GM19238 (cell line): ENCODE measurements at regions not wholly inside any gene's neighbourhood (a gene's known extent, or its start where the extent isn't known, plus 50 kb on each side); places are given as distances from the start of the nearest gene placed in this dataset.

ENCODE experiments used
- DNase-seq: peaks from one replicate; pipeline ENCODE4 v3.0.0; 2011; ENCODE audit warnings: low spot score; ENCODE audit not compliant: insufficient read length

DNA sequence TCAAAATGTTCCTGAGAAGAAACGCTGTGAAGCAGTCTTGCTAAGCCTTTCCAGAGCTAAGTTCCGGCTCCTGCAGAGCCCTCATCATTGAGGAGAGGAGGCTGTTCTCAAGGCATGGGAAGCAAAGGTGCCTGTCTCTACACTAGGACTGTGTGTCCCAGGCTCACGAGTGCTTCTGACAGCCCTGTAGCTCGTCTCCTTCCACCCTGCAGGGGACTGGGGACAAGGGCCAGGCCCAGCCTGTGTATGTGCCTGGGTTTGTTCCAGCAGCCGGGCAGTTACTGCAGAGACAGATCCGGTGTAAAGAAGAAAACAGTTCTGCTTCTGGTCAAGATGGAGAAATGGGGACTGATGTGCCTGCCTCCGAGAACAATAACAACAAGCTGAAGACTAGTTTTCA lies 156.0 kb downstream of the ENGASE start:
- DNase-seq = no peak

DNA sequence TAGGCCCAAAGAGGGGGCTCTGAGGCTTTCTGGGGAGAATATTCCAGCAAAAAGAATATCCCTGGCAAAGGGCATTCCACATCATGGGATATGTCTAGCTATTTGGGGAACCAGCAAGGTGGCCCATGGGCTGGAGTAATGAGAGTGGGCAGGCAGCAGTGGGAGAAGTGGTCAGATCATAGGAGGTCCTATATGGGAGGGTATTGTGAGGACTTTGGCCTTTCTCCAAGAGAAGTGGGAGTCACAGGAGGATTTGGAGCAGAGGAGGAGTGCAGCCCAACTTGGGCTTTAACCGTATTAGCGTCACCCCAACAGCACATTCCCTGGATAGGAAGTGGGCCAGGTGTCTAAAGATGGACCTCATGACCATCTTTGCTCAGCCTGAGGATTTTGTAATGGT lies 151.4 kb downstream of the ENGASE start:
- DNase-seq = no peak

DNA sequence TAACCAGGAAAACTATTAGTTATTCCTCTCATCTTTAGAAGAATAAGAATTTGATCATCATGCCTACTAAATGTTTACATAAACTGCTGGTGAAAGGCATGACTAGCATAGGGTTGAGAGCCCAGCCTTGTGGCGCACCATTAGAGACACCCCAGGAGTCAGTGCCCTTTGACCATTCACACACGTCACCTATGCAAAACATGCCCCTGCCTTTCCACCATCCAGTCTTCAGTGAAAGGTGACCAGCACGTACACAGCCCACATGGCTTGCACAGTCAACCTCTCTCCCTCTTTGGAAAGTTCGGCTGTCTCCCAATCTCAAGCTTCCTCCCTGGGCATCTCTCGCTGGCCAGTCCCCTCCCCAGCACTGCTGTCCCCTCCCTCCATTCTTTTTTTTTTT lies 150.3 kb downstream of the ENGASE start:
- no peak for DNase-seq

DNA sequence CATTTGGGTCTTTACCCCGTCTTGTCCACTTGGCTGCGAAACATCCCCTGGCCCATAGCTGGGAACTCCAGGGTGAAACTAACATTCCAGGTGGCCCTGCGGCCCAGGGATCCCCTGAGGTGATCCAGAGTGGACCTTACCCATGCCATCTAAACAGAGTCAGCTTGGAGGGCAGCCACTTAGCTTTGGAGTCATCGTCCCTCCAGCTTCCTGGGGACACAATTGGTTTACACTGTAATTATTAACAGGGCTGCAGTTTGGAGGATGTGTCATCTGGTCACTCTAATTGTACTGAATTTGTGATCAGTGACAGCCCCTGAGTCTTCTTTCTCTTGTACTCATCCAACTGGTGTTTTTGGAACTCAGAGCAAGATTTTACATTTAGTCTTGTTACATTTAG lies 149.9 kb downstream of the ENGASE start:
- no peak for DNase-seq

DNA sequence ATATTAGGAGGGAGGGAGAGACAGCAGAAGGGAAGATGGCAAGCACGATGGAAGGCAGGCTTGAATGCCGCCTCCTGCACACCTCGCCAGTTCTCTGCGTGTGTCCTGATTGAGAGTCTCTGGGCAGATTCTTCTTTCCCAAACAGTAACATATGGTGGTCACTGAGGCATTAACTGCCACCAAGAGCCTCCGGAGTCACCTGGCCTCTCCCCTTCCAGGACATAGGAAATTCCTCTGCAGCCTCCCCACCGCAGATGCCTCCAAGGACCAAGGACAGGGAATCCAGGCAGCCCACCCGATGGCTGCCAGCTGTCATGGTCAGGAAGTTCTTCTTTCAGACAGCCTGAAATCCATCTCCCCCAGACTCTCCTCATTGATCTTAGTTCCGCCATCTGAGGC lies 149.3 kb downstream of the ENGASE start:
- no peak for DNase-seq

DNA sequence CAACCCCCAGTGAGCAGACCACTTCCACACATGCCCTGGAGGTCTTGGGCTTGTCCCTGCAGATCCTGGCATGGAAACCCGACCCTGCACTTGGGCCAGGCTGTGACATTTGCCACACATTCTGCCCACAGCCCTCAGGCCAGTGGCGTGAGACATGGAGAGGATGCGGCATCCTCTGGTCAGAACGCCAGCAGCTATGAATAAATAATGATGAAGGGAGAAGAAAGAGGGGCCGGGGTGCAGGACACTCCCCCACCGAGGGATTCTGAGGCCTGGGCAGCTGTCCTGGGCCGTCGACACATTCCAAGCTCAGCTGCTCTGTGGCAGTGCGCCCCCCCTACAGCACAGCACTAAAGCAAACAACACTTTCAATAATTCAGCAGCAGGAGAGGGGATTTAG lies 148.8 kb downstream of the ENGASE start:
- DNase-seq = no peak

DNA sequence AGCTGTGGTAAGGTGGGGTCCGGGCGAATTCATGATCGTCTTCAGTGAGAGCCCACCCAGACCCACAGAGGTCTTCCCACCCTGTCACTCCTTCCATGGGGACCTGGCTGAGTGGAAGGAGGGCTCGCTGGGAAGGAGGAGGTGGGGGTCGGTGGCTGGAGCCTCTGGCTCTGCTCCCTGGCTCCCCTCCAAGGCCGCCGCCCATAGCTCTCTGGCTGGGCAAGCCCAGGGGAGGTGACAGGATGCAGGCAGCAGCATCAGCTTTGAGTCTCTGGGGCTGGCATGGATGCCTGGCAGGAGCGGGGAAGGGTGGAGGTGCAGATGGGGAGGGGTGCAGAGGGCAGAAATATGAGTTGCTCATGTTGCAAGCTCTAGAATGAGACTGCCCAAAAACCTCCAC lies 147.0 kb downstream of the ENGASE start:
- no peak for DNase-seq

DNA sequence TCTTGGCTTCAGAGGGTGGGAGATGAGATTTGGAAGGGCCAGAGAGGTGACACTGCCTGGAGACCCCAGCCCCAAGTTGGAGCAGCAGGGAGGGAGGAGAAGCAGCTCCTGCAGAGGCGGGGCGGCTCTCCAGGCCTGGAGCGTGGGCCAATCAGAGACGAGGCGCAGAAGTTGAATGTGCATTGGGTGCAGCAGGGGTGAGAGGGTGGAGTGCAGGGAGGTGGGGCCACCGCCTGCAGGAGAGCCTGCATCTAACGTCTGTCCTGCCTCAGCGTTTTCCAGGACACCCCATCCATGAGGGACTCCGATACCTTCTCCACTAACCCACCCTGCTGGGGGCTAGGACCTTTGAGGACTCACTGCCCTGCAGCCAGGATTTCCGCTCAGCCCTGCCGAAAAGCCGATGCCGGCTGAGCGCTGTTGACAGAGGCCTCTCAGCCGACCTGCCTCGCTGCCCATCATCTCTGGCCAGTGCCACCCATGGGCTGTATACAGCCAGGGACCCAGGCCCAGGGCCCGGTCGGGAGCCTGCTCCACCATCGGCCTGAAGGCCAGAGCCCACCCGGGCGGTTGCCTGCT lies 146.2 kb downstream of the ENGASE start:
- DNase-seq = no peak

DNA sequence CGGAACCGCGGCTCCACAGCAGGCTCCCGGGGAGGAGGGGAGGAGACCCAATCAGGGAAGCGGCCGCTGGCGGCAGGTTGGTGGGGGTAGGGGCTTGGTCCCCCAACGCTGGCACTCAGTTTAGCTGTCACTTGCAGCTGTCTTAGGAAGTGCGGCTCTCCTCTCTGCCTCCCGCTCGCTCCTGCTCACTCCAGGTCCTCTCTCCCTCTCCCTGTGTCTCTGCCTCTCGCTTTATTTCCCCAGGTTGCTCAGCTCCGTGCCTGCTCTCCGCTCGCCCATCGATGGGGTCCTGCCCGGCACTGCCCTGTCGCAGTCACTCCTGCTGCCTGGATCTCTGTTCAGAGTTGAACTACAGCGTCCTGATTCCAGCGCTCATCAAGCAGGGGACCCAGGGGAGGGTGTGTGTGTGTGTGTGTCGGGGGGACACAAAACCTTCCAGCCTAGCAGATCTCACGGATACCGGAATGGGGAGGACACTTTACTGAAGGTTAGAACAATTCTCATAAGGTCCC lies 145.6 kb downstream of the ENGASE start:
- no peak for DNase-seq

DNA sequence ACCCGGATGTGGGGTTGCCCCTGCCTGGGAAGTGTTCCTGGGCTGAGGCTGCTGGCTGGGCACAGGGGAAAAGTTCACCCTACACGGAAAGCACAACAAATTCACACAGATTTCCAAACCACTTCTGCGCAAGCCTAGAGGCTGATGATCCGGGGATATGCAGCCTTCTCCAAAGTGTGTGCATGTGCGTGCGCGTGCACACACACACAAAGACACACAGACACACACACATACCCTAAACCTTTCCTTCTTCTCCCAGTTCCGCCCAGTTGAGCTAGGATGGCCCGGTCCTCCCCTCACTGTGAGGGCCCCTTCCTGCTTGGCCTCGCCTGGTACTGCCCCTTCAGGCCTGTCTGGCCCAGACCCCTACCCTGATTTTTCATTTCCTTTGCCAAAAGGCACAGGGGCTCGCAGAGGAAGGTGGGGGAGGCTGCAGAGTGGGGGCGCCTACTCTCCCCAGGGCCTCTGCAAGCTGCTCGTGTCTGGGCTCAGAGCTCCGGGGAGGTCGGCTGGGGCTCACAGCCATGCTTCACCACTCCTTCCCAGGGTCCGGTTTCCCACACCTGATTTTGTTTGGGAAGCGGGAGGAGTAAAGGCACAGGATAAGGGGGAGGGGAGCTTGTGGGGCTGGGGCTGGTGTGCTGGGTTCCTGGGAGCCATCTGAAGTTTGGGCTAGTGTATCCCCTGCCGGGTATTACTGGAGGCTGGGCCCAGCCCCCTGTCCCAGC lies 144.7 kb downstream of the ENGASE start:
- DNase-seq = no peak

DNA sequence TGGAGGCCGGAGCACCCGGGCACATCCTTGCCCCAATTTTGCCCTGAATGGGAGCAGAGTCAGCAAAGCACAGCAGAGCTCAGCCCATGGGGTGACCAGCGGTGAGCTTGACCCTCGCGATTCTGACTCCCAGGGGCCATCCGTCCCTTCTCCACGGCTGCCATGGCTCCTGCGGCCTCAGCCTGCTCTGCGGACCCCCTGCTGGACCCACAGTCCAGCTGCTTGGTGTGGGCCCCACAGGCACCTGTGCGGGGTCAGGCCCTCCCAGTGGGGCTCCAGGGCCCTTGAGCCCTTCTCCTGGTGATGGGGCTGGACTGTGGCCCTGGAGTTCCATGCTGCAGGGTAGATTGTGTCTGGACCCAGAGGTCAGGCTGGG lies 144.2 kb downstream of the ENGASE start:
- DNase-seq = no peak

DNA sequence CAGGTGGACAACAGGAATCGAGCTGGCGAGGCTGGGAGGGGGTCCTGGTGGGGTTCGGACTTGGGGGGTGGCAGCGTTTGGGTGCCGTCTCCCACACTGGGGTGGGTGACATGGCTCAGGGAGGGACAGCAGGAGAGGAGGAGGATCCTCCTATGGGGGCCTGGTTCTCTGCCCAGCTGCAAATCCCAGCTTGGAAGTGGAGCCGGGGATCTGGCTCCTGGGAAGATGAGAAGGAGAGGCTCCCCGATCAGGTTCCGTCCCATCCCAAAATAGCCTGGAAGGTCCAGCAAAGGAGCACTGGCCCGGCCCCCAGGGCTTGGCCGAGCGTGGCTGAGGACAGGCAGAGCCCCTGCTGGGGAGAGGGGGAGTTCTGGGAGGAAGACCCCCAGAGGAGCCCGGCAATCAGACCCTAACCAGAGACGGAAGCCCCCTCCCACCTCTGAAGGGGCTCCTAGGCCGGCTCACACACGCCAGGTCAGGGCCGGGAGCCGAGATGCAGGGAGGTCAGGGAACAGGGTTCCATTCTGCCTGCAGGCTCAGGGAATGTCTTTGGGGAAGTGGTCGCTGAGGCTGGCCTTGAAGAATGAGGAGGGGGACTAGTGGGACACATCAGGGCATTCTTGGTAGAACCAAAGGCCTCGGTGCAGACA lies 143.7 kb downstream of the ENGASE start:
- no peak for DNase-seq

DNA sequence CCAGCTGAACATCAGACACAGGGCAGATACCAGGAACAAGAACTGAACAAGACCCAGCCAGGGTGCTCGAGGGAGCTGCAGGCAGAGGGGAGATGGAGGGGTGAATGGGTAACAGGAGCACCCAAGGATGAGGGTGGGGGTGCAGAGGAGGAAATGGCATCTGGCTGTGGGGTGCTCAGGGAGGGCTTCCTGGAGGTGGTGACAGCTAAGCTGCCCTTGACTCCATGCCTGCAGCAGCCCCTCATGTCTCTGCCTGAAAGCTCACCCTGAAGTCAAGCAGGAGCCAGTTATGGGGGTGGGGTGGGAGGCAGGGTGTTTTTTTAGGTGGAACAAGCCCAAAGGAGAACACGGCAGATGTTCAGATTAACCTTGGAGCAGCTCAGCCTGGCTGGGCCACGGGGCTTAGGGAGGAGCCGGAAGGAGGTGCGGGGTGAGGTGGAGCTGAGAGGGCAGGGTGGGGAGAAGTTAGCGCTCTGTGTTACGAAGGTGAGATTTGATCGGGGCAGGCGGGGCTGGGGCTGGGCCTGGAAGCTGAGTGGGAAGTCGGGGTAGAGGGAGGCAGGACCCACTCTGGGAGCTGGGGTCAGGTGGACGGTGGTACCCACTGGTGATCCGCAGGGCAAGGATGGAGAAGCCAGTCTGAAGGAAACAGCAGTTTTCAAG lies 143.0 kb downstream of the ENGASE start:
- no peak for DNase-seq

DNA sequence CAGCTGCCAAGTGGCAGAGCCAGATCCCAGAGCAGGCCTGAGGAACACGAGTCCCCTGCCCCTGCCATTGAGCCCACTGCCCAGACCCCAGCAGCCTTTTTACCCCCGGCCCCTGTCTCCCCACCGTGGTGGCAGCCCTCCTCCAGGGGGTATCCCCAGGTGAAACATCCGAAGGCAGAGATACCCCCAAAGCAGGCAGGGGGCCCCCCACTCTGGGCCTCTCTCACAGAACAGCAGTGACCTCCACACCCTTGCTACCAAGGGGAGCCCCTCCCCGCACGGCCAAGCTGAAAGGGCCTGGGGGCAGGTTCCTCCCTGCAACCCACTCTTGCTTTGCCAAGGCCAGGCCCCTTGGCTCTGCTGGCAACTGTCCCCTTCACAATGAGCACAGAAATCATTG lies 142.2 kb downstream of the ENGASE start:
- no peak for DNase-seq

DNA sequence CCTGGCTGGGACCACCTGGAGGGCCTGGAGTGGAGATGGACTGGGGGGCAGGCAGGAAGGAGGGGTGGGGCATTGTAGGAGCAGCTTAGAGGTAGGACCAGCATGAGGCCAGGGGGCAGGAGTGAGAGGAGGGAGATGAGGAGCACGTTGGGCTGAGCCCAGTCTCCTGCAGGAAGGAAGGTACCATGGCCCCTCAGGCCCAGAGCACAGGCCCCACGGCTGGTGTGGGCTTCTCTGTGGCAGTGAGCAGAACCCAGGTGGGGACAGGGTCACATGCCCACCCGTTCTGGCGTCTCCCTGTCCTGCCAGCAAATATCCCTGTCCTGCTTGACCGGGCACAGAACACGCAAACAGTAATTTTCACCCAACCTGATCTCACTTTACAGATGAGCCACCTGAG lies 141.8 kb downstream of the ENGASE start:
- DNase-seq = no peak

DNA sequence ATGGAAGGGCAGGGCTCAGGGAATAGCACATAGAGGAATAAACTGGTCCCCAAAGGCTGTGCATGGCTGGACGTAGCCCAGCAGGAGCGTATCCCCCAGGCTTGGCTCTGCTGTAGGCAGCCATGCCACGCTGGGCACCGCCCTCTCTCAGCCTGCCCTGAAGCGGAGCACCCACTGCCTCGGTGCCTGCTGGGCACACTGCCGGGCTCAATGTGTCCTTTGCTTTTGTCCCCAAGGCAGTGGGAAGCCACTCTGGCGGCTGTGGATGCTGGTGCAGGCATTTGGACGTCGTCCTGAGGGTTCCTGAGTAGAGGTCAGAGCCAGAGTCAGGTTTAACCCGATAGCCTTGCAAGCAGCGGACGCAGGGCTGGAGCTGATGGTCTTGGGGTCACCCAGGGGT lies 141.0 kb downstream of the ENGASE start:
- DNase-seq = no peak

DNA sequence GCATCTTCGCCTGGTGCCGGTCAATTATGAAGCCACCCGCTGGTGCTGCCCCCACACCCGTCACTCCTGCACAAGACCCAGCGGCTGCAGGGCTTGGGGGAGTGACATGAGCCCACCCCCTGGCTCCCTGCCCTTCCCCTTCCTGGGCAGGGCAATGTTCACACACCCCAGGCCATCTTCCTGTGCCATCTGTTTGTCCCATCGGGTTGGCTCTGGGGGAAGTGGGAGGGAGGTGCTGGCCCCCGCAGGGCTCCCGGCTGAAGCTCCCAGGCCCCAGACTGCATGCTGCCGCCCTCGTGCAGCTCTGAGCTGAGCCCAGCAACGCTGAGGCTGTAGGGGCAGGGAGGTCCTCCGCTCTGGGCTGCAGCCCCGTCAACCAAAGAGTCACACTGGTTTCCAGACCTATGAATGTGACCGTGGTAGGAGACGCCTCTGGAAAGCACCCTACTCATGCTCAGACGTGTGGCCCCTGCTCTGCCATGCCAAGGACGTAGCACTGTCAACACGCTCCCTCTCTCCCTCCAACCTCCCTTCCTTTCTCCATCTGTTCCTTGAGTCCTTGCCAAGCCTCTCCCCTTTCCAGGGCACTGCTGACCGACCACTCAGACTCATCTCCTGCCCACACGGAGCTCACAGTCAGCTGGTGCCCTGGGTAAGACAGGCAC lies 140.4 kb downstream of the ENGASE start:
- no peak for DNase-seq

DNA sequence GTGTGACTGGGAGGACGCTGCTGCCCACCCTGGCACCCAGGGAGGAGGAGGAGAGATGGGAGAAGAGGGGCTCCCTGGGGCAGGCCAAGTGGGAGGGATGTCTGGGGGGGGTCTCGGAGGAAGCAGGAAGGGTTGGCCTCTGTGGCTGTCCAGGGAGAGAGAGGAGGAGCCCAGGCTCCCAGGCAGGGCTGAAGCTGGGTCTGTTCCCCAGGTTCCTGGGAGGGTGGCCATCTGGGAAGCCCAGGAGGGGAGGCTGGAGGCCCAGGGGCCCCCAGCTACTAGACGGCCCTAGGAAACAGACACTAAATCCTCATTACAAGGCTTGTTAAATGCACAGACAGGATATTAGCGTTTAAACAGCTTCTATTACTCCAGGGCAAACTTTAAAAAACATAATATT lies 139.8 kb downstream of the ENGASE start:
- no peak for DNase-seq

DNA sequence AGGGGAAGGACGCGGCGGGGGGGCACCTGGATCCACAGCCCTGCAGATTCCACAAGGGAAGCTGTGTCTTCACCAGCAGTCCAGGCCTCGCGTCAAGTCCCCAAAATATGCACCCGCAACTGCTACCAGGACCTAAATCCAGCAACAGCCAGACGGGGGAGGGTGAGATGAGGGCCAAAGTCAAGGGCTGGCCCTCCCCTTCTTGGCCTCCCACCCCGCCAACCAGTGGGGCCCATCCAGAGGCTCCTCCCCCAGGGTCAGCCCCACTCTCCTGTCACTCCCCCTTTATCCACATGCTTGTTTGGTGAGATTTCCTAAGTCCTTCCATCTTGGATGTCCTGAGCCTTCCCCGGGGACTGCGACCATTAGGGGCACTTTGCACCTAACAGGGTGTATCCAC lies 138.7 kb downstream of the ENGASE start:
- no peak for DNase-seq

DNA sequence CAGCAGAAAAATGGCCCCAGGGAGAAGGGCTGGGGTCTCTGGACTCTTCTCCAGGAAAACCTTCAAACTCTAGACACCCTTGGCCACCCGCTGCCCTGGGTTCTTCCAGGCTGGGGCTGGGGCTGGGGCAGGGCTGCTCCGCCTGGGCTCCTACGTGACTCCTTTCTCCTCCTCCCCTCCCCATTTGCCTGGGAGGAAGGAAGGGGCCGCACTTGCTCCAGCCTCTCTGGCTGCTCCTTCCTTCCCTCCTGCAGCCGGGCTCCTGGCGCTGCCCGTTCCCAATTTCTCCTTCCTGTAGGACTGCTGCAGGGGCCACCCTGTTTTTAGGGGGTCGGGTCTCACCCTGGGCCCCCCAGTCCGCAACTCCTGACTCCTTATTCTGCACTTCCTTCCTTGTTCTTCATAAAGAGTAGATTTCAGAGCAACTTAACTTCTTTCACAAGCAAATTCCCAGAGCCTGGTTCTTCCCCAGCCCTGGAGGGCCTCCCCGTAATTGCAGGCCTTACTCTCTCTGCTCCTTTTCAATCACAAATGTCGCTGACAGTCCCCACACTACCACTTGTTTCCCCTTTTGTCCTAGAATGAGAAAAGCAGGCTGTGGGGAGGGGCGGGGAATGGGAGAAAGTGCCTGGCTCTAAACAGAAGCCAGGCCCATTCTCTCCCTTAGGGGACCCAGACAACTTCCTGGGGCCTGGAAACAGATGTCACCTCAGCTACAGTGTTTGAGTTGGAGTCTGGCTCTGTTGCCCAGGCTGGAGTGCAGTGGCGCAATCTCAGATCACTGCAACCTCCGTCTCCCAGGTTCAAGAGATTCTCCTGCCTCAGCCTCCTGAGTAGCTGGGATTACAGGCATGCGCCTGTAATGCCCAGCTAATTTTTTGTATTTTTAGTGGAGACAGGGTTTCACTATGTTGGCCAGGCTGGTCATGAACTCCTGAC lies 137.8 kb downstream of the ENGASE start:
- no peak for DNase-seq
